Left lung (tissue), 4 donors: ENCODE measurements at regions not wholly inside any gene's neighbourhood (a gene's known extent, or its start where the extent isn't known, plus 50 kb on each side); places are given as distances from the start of the nearest gene placed in this dataset.

Experiments
- ATAC-seq: fragments of 200-7000 bp; cut with Tn5 transposase; one replicate; pipeline ENCODE4 v1.9.1; 2020; ENCODE audit warnings: moderate library complexity
- DNase-seq, 4 donors: peaks; one replicate each; pipeline ENCODE4 v3.0.0-alpha.2; 2013 to 2020
- H3K27ac ChIP-seq, 2 donors: fragments of 200-600 bp; sonication (generic) in 1 of 2; one replicate each; pipeline versions ENCODE4 v1.5.0 to v1.8.0; 2020 to 2021
- H3K27me3 ChIP-seq, 2 donors: fragments of 200-600 bp; sonication (generic) in 1 of 2; one replicate each; pipeline versions ENCODE4 v1.5.0 to v1.8.0; 2020 to 2021
- H3K36me3 ChIP-seq, 2 donors: fragments of 200-600 bp; sonication (generic) in 1 of 2; one replicate each; pipeline versions ENCODE4 v1.5.0 to v1.8.0; 2020 to 2021
- H3K4me1 ChIP-seq, 2 donors: fragments of 200-600 bp; one replicate each; pipeline ENCODE4 v1.8.0; 2021
- H3K4me3 ChIP-seq, 2 donors: fragments of 200-600 bp; sonication (generic) in 1 of 2; one replicate each; pipeline versions ENCODE4 v1.5.0 to v1.8.0; 2020 to 2021; ENCODE audit warnings: mild to moderate bottlenecking in 1 of 2
- H3K9me3 ChIP-seq, 2 donors: fragments of 200-600 bp; sonication (generic) in 1 of 2; one replicate each; pipeline versions ENCODE4 v1.5.0 to v1.8.0; 2020 to 2021
- CTCF ChIP-seq, 2 donors: fragments of 200-600 bp; sonication (generic) in 1 of 2; IDR thresholded peaks; one replicate each; pipeline versions ENCODE4 v1.5.0 to v1.8.0; 2021; ENCODE audit warnings: antibody characterized with exemption in 2 of 2
- intact Hi-C, 2 donors: fragments of 100-400 bp; cut with DNase I; formaldehyde crosslinking; loops; one replicate each; pipeline versions ENCODE4 v1.11.2 to v1.14.2; 2022
- donor health status: DM: no; HTN: yes; CAD: no.
- donor health status: DM: no; HTN: no; CAD: no.

GRCh38 chr2:44869761-44870160 is 71.7 kb upstream of the SIX3 start:
- Histone ChIP-seq H3K27ac (no peak overlapping the region), H3K36me3 (no peaks in the 10 kb centered on the region), H3K4me3 (no peak overlapping the region), H3K4me1 (no peaks in the 10 kb centered on the region), H3K9me3 (no peaks in the 10 kb centered on the region), H3K27me3 (no peaks in the 10 kb centered on the region)
- intact Hi-C loops = no loop called here
- no peak for TF ChIP-seq CTCF (IDR thresholded peaks at IDR 0.05)
- DNase-seq (no peak), ATAC-seq (no peak)

- peaks cover 0 to 54% of the 10 kb centered on the region in 2 donors for H3K27me3 ChIP-seq
- ATAC-seq (no peak), DNase-seq (no peak)
- no peak for TF ChIP-seq CTCF (IDR thresholded peaks at IDR 0.05)
- H3K4me1 ChIP-seq = no peaks in the 10 kb centered on the region
- H3K36me3 ChIP-seq = no peaks in the 10 kb centered on the region
- no peak overlapping the region for H3K27ac ChIP-seq
- H3K9me3 ChIP-seq = peaks cover 0 to 7% of the 10 kb centered on the region in 2 donors
- H3K4me3 ChIP-seq = no peak overlapping the region
- intact Hi-C loops = no loop called here
Observed at GRCh38 chr2:44877417-44877816, 64.1 kb upstream of the SIX3 start.

DNA sequence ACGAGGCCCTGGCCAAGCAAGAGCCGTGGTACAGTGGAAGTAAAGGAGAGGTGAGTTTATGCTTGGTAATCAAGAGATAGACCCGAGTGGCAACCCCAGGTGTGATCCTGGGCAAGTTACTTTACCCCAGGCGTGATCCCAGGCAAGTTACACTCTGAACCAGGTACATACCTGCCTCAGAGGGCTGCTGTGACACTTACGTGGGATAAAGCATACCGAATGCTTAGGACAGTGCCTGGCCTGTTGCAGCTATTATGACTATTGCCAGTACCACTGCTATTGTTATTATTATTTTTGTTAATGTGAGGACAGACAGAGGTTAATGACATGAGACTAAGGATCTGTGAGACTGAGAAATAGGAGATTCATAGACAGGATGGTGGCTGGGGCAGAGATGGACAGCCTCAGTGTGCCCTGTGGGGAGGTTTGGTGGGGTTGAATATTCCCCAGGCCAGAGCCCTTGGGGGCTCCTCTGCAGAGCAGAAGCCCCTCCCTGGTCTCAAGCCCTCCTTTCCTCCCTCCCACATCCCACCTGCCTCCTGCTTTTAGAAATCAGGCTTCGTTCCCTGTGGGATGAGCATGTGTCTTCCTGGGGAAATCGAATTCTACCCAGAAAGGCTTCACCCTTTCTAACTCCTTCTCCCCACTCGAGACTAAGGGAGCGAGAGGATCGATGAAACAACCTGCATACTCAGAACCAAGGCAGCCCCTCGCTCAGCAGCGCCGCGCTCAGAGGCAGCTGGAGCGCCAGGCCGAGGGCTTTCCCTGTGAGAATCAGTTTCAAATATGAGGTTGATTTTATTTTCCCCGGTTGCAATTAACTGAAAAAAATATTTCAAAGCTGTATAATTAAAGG is 62.0 kb upstream of the SIX3 start:
- Histone ChIP-seq H3K9me3 (peaks cover 0 to 7% of the 10 kb centered on the region in 2 donors), H3K4me1 (no peaks in the 10 kb centered on the region), H3K36me3 (no peaks in the 10 kb centered on the region), H3K4me3 (no peak overlapping the region), H3K27ac (no peak overlapping the region), H3K27me3 (peaks cover 0 to 62% of the 10 kb centered on the region in 2 donors)
- no peak for ATAC-seq
- DNase-seq = no peak
- intact Hi-C loops = no loop called here
- no peak for TF ChIP-seq CTCF (IDR thresholded peaks at IDR 0.05)

DNA sequence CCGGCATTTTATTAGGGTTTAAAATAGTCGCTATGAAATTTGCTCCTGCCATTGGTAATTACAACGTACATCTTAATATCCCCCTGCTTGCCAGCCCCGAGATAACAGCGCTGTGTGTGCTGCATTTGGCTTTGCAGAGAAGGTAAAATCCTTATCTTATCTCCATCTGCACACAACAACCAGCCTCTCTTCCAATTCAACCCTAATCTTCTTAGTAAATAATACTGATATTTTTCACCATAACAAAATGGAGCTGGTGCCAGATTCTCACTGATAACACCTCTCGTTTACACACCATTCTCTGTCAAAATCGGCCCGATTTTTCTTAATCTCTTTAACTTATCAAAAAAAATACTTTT is 61.4 kb upstream of the SIX3 start:
- intact Hi-C loops = no loop called here
- H3K27me3 ChIP-seq = peaks cover 0 to 68% of the 10 kb centered on the region in 2 donors
- H3K4me1 ChIP-seq = no peaks in the 10 kb centered on the region
- DNase-seq (no peak), ATAC-seq (no peak)
- TF ChIP-seq CTCF (IDR thresholded peaks at IDR 0.05) = no peak
- no peak overlapping the region for H3K27ac ChIP-seq
- H3K9me3 ChIP-seq = peaks cover 0 to 6% of the 10 kb centered on the region in 2 donors
- H3K4me3 ChIP-seq = no peak overlapping the region
- H3K36me3 ChIP-seq = no peaks in the 10 kb centered on the region

DNA sequence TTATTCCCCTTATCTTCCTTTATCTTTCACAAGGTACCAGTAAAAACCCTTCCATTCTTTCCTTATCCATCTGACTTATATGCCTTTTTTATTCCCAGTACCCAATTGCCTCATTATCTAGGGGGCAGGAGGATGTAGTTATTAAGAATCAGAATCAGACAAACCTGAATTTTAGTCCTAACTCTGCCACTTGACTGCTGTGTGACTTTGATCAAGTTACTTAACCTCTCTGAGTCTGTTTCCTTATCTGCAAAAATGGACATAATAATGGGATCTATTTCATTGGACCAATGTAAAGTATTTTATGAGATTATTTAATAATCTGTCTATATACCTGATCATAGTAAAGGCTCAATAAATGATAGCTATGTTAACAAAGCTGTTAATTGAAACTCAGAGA is 59.6 kb upstream of the SIX3 start:
- H3K27me3 ChIP-seq = peaks cover 0 to 73% of the 10 kb centered on the region in 2 donors
- H3K36me3 ChIP-seq = no peaks in the 10 kb centered on the region
- DNase-seq (no peak), ATAC-seq (no peak)
- H3K27ac ChIP-seq = no peak overlapping the region
- H3K9me3 ChIP-seq = no peaks in the 10 kb centered on the region
- intact Hi-C loops = no loop called here
- H3K4me3 ChIP-seq = no peak overlapping the region
- no peaks in the 10 kb centered on the region for H3K4me1 ChIP-seq
- no peak for TF ChIP-seq CTCF (IDR thresholded peaks at IDR 0.05)
